ENCODE measurements at regions not wholly inside any gene's neighbourhood (a gene's known extent, or its start where the extent isn't known, plus 50 kb on each side); places are given as distances from the start of the nearest gene placed in this dataset.

- DNase-seq (ENCODE audit: low read depth in 2 of 2): no peak
These were observed 276.3 kb upstream of the GJB5 start for GRCh38 chr1:34478515-34479076.

GRCh38 chr1:34479731-34480130, 275.1 kb upstream of the GJB5 start:
- DNase-seq (ENCODE audit: low read depth in 2 of 2): no peak

- DNase-seq (ENCODE audit: low read depth in 2 of 2): no peak
These were observed 266.7 kb upstream of the GJB5 start for GRCh38 chr1:34488080-34488708.

- peak in 1 of 2 experiments; percentile 1 for DNase-seq (ENCODE audit: low read depth in 2 of 2)
These were observed 254.4 kb upstream of the GJB5 start for GRCh38 chr1:34500451-34500850.

GRCh38 chr1:34511802-34512201, 243.0 kb upstream of the GJB5 start:
- DNase-seq (ENCODE audit: low read depth in 2 of 2): no peak

GRCh38 chr1:34518146-34518699, 236.6 kb upstream of the GJB5 start:
- no peak for DNase-seq (ENCODE audit: low read depth in 2 of 2)

- peak in 1 of 2 experiments; percentile 0 for DNase-seq (ENCODE audit: low read depth in 2 of 2)
These were observed 234.7 kb upstream of the GJB5 start for GRCh38 chr1:34520111-34520510.

- no peak for DNase-seq (ENCODE audit: low read depth in 2 of 2)
These were observed 230.1 kb upstream of the GJB5 start for GRCh38 chr1:34524783-34525182.

GRCh38 chr1:34529935-34530859, 224.7 kb upstream of the GJB5 start:
- peak; percentile 14 to 18 for DNase-seq (ENCODE audit: low read depth in 2 of 2)

- no peak for DNase-seq (ENCODE audit: low read depth in 2 of 2)
These were observed 222.7 kb upstream of the GJB5 start for GRCh38 chr1:34532113-34532512.

- DNase-seq (ENCODE audit: low read depth in 2 of 2): no peak
These were observed 216.4 kb upstream of the GJB5 start for GRCh38 chr1:34538481-34538880.

- no peak for DNase-seq (ENCODE audit: low read depth in 2 of 2)
These were observed 207.7 kb upstream of the GJB5 start for GRCh38 chr1:34547046-34547674.

GRCh38 chr1:34549199-34549598, 205.6 kb upstream of the GJB5 start:
- no peak for DNase-seq (ENCODE audit: low read depth in 2 of 2)

- DNase-seq (ENCODE audit: low read depth in 2 of 2): no peak
These were observed 176.5 kb upstream of the GJB5 start for GRCh38 chr1:34578306-34578705.

- no peak for DNase-seq (ENCODE audit: low read depth in 2 of 2)
These were observed 172.5 kb upstream of the GJB5 start for GRCh38 chr1:34582356-34582755.

GRCh38 chr1:34587761-34588160, 167.1 kb upstream of the GJB5 start:
- DNase-seq (ENCODE audit: low read depth in 2 of 2): no peak

GRCh38 chr1:34590211-34590623, 164.6 kb upstream of the GJB5 start:
- no peak for DNase-seq (ENCODE audit: low read depth in 2 of 2)

- DNase-seq (ENCODE audit: low read depth in 2 of 2): no peak
These were observed 162.9 kb upstream of the GJB5 start for GRCh38 chr1:34591751-34592629.

GRCh38 chr1:34597877-34598514, 156.9 kb upstream of the GJB5 start:
- DNase-seq (ENCODE audit: low read depth in 2 of 2): peak; percentile 33 to 37

- DNase-seq (ENCODE audit: low read depth in 2 of 2): no peak
These were observed 151.9 kb upstream of the GJB5 start for GRCh38 chr1:34602907-34603306.
